Chondrocyte (in vitro differentiated cells): ENCODE measurements at regions not wholly inside any gene's neighbourhood (a gene's known extent, or its start where the extent isn't known, plus 50 kb on each side); places are given as distances from the start of the nearest gene placed in this dataset.

Source experiments
- DNase-seq: peaks from one replicate; pipeline ENCODE4 v3.0.0; 2021; ENCODE audit warnings: mixed read lengths, low spot score
- H3K27ac Mint-ChIP-seq: one replicate; pipeline ENCODE4 v1.8.0; 2021; ENCODE audit warnings: mild to moderate bottlenecking, moderate library complexity, mixed read lengths; ENCODE audit not compliant: unreplicated experiment
- H3K27me3 Mint-ChIP-seq: 2 replicates; pipeline ENCODE4 v1.8.0; 2021; ENCODE audit warnings: low read depth, mixed read lengths
- H3K36me3 Mint-ChIP-seq: 2 replicates; pipeline ENCODE4 v1.8.0; 2021; ENCODE audit warnings: low read depth, mixed read lengths
- H3K4me1 Mint-ChIP-seq: 2 replicates; pipeline ENCODE4 v1.8.0; 2021; ENCODE audit warnings: low read depth, mild to moderate bottlenecking, mixed read lengths
- H3K4me3 Mint-ChIP-seq: one replicate; pipeline ENCODE4 v1.8.0; 2021; ENCODE audit warnings: mild to moderate bottlenecking, moderate library complexity, mixed read lengths; ENCODE audit not compliant: unreplicated experiment
- H3K9me3 Mint-ChIP-seq: 2 replicates; pipeline ENCODE4 v1.8.0; 2021; ENCODE audit warnings: low read depth, mixed read lengths
- TF ChIP-seq, protein P1 (sequence below): fragments of 200-600 bp; sonication (generic); IDR thresholded peaks from 2 replicates; pipeline ENCODE4 v1.5.0; 2021; ENCODE audit warnings: antibody characterized with exemption, mild to moderate bottlenecking, moderate library complexity

- DNase-seq, result no peak
- Mint-ChIP-seq H3K27me3 (peaks cover 3% of the 10 kb centered on the region), H3K9me3 (no peaks in the 10 kb centered on the region)
Observed at GRCh38 chr7:113371416-113372043, 253.2 kb upstream of the SMIM30 start.

DNA sequence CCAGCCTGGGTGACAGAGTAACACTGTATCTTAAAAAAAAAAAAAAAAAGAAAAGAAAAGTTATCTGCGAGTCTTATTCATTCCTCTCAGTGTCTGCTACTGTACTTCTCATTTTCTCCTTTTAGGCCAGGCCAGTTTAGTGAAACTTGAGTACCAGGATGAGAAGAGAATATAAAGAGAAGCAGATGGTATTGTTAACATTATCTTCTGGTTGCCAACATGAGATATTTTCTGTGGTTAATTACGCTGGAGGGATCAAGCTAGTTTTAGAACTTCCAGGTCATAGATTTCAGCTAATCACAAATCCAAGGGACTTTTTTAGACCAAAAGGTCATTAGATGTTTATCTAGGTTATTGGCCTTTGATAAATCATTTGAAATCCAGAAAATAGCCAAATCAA, 252.6 kb upstream of the SMIM30 start:
- peaks cover 2% of the 10 kb centered on the region for H3K27me3 Mint-ChIP-seq
- H3K27ac Mint-ChIP-seq, result no peak overlapping the region
- H3K36me3 Mint-ChIP-seq, result no peaks in the 10 kb centered on the region

More at GRCh38 chr7:113371416-113372043, 253.2 kb upstream of the SMIM30 start:
- H3K4me1 Mint-ChIP-seq, result no peaks in the 10 kb centered on the region
- TF ChIP-seq, protein P1, sequence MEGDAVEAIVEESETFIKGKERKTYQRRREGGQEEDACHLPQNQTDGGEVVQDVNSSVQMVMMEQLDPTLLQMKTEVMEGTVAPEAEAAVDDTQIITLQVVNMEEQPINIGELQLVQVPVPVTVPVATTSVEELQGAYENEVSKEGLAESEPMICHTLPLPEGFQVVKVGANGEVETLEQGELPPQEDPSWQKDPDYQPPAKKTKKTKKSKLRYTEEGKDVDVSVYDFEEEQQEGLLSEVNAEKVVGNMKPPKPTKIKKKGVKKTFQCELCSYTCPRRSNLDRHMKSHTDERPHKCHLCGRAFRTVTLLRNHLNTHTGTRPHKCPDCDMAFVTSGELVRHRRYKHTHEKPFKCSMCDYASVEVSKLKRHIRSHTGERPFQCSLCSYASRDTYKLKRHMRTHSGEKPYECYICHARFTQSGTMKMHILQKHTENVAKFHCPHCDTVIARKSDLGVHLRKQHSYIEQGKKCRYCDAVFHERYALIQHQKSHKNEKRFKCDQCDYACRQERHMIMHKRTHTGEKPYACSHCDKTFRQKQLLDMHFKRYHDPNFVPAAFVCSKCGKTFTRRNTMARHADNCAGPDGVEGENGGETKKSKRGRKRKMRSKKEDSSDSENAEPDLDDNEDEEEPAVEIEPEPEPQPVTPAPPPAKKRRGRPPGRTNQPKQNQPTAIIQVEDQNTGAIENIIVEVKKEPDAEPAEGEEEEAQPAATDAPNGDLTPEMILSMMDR, result no peak
- H3K4me3 Mint-ChIP-seq, result no peak overlapping the region
- no peaks in the 10 kb centered on the region for H3K36me3 Mint-ChIP-seq
- H3K27ac Mint-ChIP-seq, result no peak overlapping the region

DNA sequence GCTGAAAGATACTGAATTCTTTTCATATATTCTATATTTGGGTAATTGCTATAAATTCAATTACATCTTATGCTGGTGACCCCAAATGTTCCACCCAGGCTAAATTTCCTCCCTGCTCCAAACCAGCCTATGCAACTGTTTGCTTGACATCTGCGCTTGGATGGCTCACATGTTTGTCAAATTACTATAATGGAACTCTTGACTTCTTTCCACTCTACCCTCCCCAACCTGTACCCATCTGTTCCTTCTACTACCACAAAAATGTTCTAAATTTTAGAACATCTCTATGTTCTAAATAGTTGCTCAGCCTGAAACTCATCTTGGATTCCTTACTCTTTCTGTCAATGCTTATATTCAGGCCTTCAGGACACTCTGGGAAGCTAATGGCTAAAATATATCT, 249.9 kb upstream of the SMIM30 start:
- H3K9me3 Mint-ChIP-seq, result no peaks in the 10 kb centered on the region
- no peak overlapping the region for H3K4me3 Mint-ChIP-seq
- H3K36me3 Mint-ChIP-seq, result no peaks in the 10 kb centered on the region
- no peaks in the 10 kb centered on the region for H3K4me1 Mint-ChIP-seq
- H3K27ac Mint-ChIP-seq, result no peak overlapping the region
- H3K27me3 Mint-ChIP-seq, result peaks cover 8% of the 10 kb centered on the region
- TF ChIP-seq, protein P1, result no peak
- no peak for DNase-seq

More for the DNA sequence above, 252.6 kb upstream of the SMIM30 start:
- TF ChIP-seq, protein P1, result no peak
- DNase-seq, result no peak
- no peaks in the 10 kb centered on the region for H3K4me1 Mint-ChIP-seq
- H3K9me3 Mint-ChIP-seq, result no peaks in the 10 kb centered on the region
- H3K4me3 Mint-ChIP-seq, result no peak overlapping the region

DNA sequence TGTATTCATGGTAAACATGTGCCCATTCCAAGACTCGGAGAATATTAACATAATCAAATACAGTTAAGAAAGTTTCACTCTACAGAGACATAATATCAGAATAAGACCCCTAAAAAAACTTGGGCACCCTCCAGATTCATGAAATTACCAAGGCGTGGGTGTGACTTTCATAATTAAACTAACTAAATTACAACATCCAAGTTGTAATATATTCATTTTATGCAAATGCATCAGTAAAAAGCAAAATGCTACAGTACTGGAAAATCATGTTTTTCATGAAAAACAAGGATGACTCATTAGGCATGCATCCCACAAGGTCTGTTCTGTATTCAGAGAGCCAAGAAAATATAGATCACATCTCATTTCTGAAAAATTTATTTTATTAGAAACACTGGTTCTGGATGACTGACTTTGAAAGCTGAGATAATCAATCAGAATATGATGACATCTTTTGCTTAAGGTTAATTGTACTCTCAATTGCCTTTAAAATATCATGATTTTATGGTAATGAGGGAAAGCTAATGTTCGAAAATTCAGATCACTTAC, 248.8 kb upstream of the SMIM30 start:
- Mint-ChIP-seq H3K9me3 (no peaks in the 10 kb centered on the region), H3K36me3 (no peaks in the 10 kb centered on the region), H3K4me3 (no peak overlapping the region), H3K27me3 (peaks cover 8% of the 10 kb centered on the region), H3K4me1 (no peaks in the 10 kb centered on the region), H3K27ac (no peak overlapping the region)
- no peak for DNase-seq
- TF ChIP-seq, protein P1, result no peak

DNA sequence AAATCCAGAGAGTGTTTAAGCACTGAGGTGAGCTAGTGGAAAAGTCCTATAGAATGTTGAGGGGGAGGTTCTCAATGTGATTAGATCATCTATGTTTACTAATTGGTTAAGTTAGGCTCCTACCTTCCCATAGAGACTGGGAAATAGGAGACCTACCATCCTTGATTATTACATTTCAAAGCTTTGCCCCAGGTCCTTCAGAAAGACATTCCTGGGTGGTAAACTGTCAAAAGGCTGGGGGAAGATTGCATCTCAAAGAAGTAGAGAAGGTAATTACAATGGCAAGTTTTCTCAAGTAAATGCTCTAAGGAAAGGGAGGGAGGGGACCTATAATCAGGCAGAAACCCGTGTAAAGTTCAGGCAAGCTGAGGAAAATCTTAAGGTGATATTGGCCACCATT, 247.8 kb upstream of the SMIM30 start:
- Mint-ChIP-seq H3K4me1 (no peaks in the 10 kb centered on the region), H3K27ac (no peak overlapping the region), H3K36me3 (no peaks in the 10 kb centered on the region), H3K9me3 (no peaks in the 10 kb centered on the region), H3K27me3 (peaks cover 8% of the 10 kb centered on the region), H3K4me3 (no peak overlapping the region)
- TF ChIP-seq, protein P1, result no peak
- DNase-seq, result no peak
